OCI-LY7 (cell line): ENCODE measurements at regions not wholly inside any gene's neighbourhood (a gene's known extent, or its start where the extent isn't known, plus 50 kb on each side); places are given as distances from the start of the nearest gene placed in this dataset.

Source experiments
- CTCF ChIP-seq: fragments of 200-600 bp; sonication (generic); conservative IDR thresholded peaks from 2 replicates; pipeline ENCODE4 v1.5.1; 2014; ENCODE audit warnings: mild to moderate bottlenecking, antibody characterized with exemption, low read length, moderate library complexity, mixed read lengths
- EZH2phosphoT487 ChIP-seq: fragments of 200-600 bp; sonication (generic); IDR thresholded peaks from 2 replicates; pipeline ENCODE4 v1.6.1; 2018; ENCODE audit warnings: low read depth, borderline replicate concordance, mild to moderate bottlenecking, mixed run types, antibody characterized with exemption, low read length, moderate library complexity, mixed read lengths

- TF ChIP-seq CTCF, result no peak
- no peak for TF ChIP-seq EZH2phosphoT487
Measured at GRCh38 chr1:185546029-185546428, 188.2 kb upstream of the HMCN1 start.
